ENCODE measurements at regions not wholly inside any gene's neighbourhood (a gene's known extent, or its start where the extent isn't known, plus 50 kb on each side); places are given as distances from the start of the nearest gene placed in this dataset.

- TF ChIP-seq CTCF (IDR thresholded peaks at IDR 0.05; ENCODE audit: low read depth, low read length) (no peak), EZH2phosphoT487 (IDR thresholded peaks at IDR 0.05; ENCODE audit: low read depth) (no peak)
Observed at GRCh38 chr7:69465262-69465661, 133.0 kb upstream of the AUTS2 start.

All from OCI-LY3 (cell line).